K562 (cell line): ENCODE measurements at regions not wholly inside any gene's neighbourhood (a gene's known extent, or its start where the extent isn't known, plus 50 kb on each side); places are given as distances from the start of the nearest gene placed in this dataset.

ENCODE experiments used
- ATAC-seq: fragments of 200-7000 bp; cut with Tn5 transposase; 3 replicates; pipeline ENCODE4 v1.9.1; 2020; ENCODE audit warnings: moderate library complexity
- BruUV-seq: library from RNA; stranded (reverse); fragments of 400-500 nt; replicated peaks from 2 replicates; lab custom pipeline; 2021; lab: Mats Ljungman, UMichigan
- CTCF ChIA-PET: fragments of 300-600 bp; formaldehyde crosslinking; extraction: SDS; loops from one replicate; lab custom pipeline; 2021; ENCODE audit warnings: low intra/inter-chr PET ratio; lab: Yijun Ruan, JAX
- POLR2A ChIA-PET: fragments of 300-600, 350-650 bp; sonication (Branson Sonifier 250); formaldehyde crosslinking; extraction: SDS; loops from one replicate; lab custom pipeline; 2021; ENCODE audit warnings: antibody characterized with exemption, inconsistent platforms; lab: Yijun Ruan, JAX
- DNase-seq, 4 experiments: peaks; one replicate each; pipeline versions ENCODE4 v3.0.0 to v3.0.0-alpha.2; 2011 to 2018; ENCODE audit warnings: low spot score in 3 of 4, mixed read lengths in 3 of 4; ENCODE audit errors: extremely low read depth in 1 of 4
- FAIRE-seq: peaks from 2 replicates; lab custom pipeline; 2011; peaks lifted over from hg19 to GRCh38; lab: Jason Lieb, UNC
- H2AFZ ChIP-seq: 2 replicates; pipeline ENCODE4 v1.6.0; 2011; ENCODE audit warnings: low read depth, low read length, control low read depth, inconsistent platforms
- H3K27ac ChIP-seq: fragments of 200-600 bp; 3 replicates; pipeline ENCODE4 v1.8.0; 2011; ENCODE audit warnings: low read depth, mild to moderate bottlenecking, control low read depth, inconsistent platforms, low read length, moderate library complexity, mixed read lengths; ENCODE audit errors: extremely low read depth
- H3K27me3 ChIP-seq, 2 experiments: fragments of 300-600 bp in 1 of 2; 2 replicates in 1 of 2; 3 replicates in 1 of 2; pipeline versions ENCODE4 v1.6.0 to v1.8.0; 2011; ENCODE audit warnings: inconsistent platforms in 2 of 2, low read length in 2 of 2, mild to moderate bottlenecking in 1 of 2, mixed read lengths in 1 of 2, moderate library complexity in 1 of 2; ENCODE audit not compliant: control insufficient read depth in 2 of 2, insufficient read depth in 2 of 2
- H3K36me3 ChIP-seq: fragments of 300-600 bp; 3 replicates; pipeline ENCODE4 v1.8.0; 2011; ENCODE audit warnings: mild to moderate bottlenecking, low read length, inconsistent platforms; ENCODE audit not compliant: control insufficient read depth, insufficient read depth
- H3K4me1 ChIP-seq, 2 experiments: fragments of 200-600 bp in 1 of 2; replicated peaks in 1 of 2; 2 replicates in 1 of 2; 3 replicates in 1 of 2; pipeline versions ENCODE4 v1.5.1 to v1.8.0; 2011; ENCODE audit warnings: inconsistent platforms in 2 of 2, low read length in 2 of 2, mild to moderate bottlenecking in 1 of 2, mixed read lengths in 1 of 2, moderate library complexity in 1 of 2; ENCODE audit not compliant: control insufficient read depth in 2 of 2, insufficient read depth in 2 of 2
- H3K4me2 ChIP-seq: 2 replicates; pipeline ENCODE4 v1.6.1; 2011; ENCODE audit warnings: low read length, control low read depth, inconsistent platforms, mixed read lengths; ENCODE audit not compliant: insufficient read depth
- H3K4me3 ChIP-seq: fragments of 200-600 bp; sonication (generic), shearing (Covaris generic); 2 replicates; pipeline ENCODE4 v1.5.1; 2016; ENCODE audit warnings: control low read depth, inconsistent platforms
- H3K79me2 ChIP-seq: fragments of 200-600 bp; 3 replicates; pipeline ENCODE4 v1.8.0; 2011; ENCODE audit warnings: low read length, inconsistent platforms; ENCODE audit not compliant: control insufficient read depth, insufficient read depth
- H3K9ac ChIP-seq, 2 experiments: 2 replicates each; pipeline versions ENCODE4 v1.6.0 to v1.6.1; 2011; ENCODE audit warnings: low read depth in 2 of 2, low read length in 2 of 2, control low read depth in 1 of 2, inconsistent platforms in 1 of 2, mild to moderate bottlenecking in 1 of 2, mixed read lengths in 1 of 2; ENCODE audit not compliant: insufficient read depth in 1 of 2
- H3K9me1 ChIP-seq: one replicate; pipeline ENCODE4 v1.6.0; 2011; ENCODE audit warnings: inconsistent platforms, mild to moderate bottlenecking, low read length, moderate library complexity; ENCODE audit not compliant: control insufficient read depth, insufficient read depth
- H3K9me3 ChIP-seq: replicated peaks from 2 replicates; pipeline ENCODE4 v1.5.1; 2011; ENCODE audit warnings: low read depth, low read length, inconsistent platforms; ENCODE audit not compliant: control insufficient read depth, insufficient read depth
- H4K20me1 ChIP-seq: replicated peaks from 2 replicates; pipeline ENCODE4 v1.6.1; 2011; ENCODE audit warnings: low read length, inconsistent platforms, mixed read lengths; ENCODE audit not compliant: control insufficient read depth, insufficient read depth
- SNRNP70 ChIP-seq: fragments of 200-400 bp; formaldehyde crosslinking; optimal IDR thresholded peaks from 2 replicates; pipeline ENCODE3; 2017; ENCODE audit warnings: low read depth, low read length
- VEZF1 ChIP-seq: fragments of 200-800 bp; sonication (Bioruptor generic); IDR thresholded peaks from 2 replicates; pipeline ENCODE4 v1.6.1; 2017; ENCODE audit warnings: missing genetic modification characterization, missing compliant biosample characterization
- YY1 ChIP-seq, 3 experiments: IDR thresholded peaks; 2 replicates each; pipeline ENCODE4 v1.6.1; 2011; ENCODE audit warnings: low read length in 2 of 3, mild to moderate bottlenecking in 2 of 3, moderate library complexity in 2 of 3, borderline replicate concordance in 1 of 3, control low read depth in 1 of 3, low read depth in 1 of 3; ENCODE audit not compliant: insufficient read depth in 3 of 3, insufficient replicate concordance in 2 of 3, control insufficient read depth in 1 of 3, insufficient read length in 1 of 3; ENCODE audit errors: extremely low read depth in 1 of 3
- ZBTB8A ChIP-seq: fragments of 450-650 bp; IDR thresholded peaks from 2 replicates; pipeline ENCODE4 v1.6.1; 2018; ENCODE audit warnings: mild to moderate bottlenecking, moderate library complexity; ENCODE audit not compliant: partially characterized antibody
- WGBS: fragments of 100-300 bp; shearing (Covaris generic); methylation state at CpG from one replicate; pipeline ENCODE4 v1.1.6; 2016; ENCODE audit warnings: low coverage, mixed read lengths; ENCODE audit not compliant: insufficient coverage; ENCODE audit errors: missing lambda C conversion rate; 5-methylcytosine and 5-hydroxymethylcytosine counted together
- in situ Hi-C: fragments of 300-500 bp; cut with MboI; formaldehyde crosslinking; loops from 4 replicates; pipeline ENCODE4 v1.15.0; 2018; ENCODE audit warnings: inconsistent platforms, mixed read lengths
- intact Hi-C: fragments of 100-400 bp; cut with micrococcal nuclease; formaldehyde crosslinking; loops from 2 replicates; pipeline ENCODE4 v1.14.2; 2022

GRCh38 chr2:64819361-64819760, 165.6 kb upstream of the SERTAD2 start:
- intact Hi-C loops: no loop called here
- 42% methylated on average over 2 of the region's 2 CpGs for WGBS
- Histone ChIP-seq H3K9me3 (no peaks in the 10 kb centered on the region), H3K79me2 (no peaks in the 10 kb centered on the region), H3K27me3 (no peaks in the 10 kb centered on the region), H3K9ac (no peak overlapping the region), H3K4me3 (no peak overlapping the region), H3K36me3 (no peaks in the 10 kb centered on the region), H3K27ac (no peak overlapping the region), H3K4me2 (no peak overlapping the region; the same call in 1 of the 2 replicates), H2AFZ (peak overlapping the region; percentile 82), H3K4me1 (peaks cover 6 to 35% of the 10 kb centered on the region in 2 experiments; a peak in 4 of 5 replicates), H3K9me1 (no peaks in the 10 kb centered on the region), H4K20me1 (no peaks in the 10 kb centered on the region)
- CTCF ChIA-PET: no interaction called here
- ATAC-seq (no peak; the same call in 2 of the 3 replicates), FAIRE-seq (no peak), DNase-seq (no peak)
- in situ Hi-C loops: no loop called here
- POLR2A ChIA-PET: no interaction called here
- BruUV-seq: no TSS peak
- TF ChIP-seq ZBTB8A: no peak
- no peak for TF ChIP-seq SNRNP70
- no peak for TF ChIP-seq YY1 (IDR thresholded peaks at IDR 0.05; ENCODE audit: borderline replicate concordance in 1 of 3, control insufficient read depth in 1 of 3, extremely low read depth in 1 of 3, insufficient read depth in 3 of 3, insufficient read length in 1 of 3, insufficient replicate concordance in 2 of 3, low read depth in 1 of 3, low read length in 2 of 3)
- TF ChIP-seq VEZF1 (CRISPR knock-in tag): peak; percentile 27; the same call in 1 of the 2 replicates
